Activated naive CD4-positive, alpha-beta T cell treated with Interleukin-2 at 50 U/mL for 16 hours (primary cell): ENCODE measurements at regions not wholly inside any gene's neighbourhood (a gene's known extent, or its start where the extent isn't known, plus 50 kb on each side); places are given as distances from the start of the nearest gene placed in this dataset.

Experiments used
- DNase-seq: peaks from one replicate; pipeline ENCODE4 v3.0.0-alpha.2; 2020

DNA sequence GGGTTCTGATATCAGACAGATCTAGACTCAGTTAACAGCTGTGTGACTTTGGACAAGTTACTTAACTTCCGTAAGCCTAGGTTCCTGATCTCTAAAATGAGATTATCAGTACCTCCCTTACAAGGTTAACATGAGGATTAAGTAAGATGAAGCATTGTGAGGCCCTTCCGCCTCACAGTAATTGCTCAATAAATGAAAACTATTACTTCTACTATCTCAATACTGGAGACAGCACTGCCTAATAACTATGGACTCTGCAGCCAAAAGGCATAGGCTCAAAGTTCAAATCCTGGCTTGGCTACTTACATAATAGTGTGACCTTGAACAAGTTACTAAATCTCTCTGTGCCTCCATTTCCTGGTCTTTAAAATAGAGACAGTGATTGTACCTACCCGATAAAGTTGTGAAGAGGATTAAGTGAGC, 82.0 kb upstream of the ATP11B start:
- DNase-seq = no peak

DNA sequence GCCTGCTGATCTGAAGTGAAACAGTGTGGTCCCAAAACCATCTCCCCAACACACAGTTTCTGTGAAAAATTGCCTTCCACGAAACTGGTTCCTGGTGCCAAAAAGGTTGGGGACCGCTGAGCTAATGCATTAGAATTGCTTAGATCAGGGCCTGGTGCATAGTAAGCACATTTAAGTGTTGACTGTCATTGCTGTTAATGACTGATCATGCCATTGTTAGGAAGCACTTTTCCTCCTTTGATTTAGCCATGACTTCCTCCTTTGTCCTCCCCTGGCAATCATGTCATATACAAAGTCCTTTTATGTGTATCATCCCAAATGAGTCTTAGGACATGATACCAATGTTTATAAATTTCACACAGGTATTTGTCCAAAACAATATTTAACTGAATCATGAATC, 81.5 kb upstream of the ATP11B start:
- DNase-seq = no peak

DNA sequence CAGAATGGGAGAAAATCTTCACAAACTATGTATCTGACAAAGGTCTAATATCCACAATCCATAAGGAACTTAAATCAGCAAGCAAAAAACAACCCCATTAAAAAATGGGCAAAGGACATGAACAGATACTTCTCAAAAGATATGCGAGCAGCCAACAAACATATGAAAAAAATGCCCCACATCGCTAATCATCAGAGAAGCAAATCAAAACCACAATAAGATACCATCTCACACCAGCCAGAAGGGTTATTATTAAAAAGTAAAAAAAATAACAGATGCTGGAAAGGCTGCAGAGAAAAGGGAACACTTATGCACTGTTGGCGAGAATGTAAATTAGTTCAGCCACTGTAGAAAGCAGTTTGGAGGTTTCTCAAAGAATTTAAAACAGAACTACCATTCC, 80.2 kb upstream of the ATP11B start:
- no peak for DNase-seq

DNA sequence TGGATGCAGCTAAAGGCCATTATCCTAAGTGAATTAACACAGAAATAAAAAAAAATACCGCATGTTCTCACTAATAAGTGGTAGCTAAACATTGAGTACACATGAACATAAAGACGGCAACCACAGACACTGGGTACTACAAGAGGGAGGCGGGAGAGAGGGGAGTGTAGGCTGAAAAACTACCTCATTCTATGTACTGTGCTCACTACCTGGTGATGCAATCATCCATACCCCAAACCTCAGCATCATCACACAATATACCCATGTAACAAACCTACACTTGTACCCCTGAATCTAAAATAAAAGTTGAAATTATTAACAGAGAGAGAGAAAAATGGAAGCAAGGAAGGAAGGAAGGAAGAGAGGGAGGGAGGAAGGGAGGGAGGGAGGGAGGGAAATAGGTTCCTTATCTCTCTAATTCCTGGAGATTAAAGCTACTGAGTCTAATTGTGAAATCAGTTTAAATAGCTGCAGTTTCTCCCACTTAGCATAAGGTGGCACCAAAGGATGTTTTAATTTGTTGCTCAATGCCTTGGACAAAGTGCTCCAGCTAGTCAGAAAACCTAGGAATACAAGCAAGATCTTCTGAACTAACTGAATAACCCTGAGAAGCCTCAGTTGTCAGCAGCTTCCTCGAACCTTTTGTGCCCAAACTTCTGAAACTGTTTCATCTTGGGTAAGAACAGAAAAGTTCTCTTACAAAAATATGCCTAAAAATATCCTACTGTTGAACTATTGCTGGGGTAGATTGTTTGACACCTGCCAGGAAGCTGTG, 79.4 kb upstream of the ATP11B start:
- DNase-seq = no peak

DNA sequence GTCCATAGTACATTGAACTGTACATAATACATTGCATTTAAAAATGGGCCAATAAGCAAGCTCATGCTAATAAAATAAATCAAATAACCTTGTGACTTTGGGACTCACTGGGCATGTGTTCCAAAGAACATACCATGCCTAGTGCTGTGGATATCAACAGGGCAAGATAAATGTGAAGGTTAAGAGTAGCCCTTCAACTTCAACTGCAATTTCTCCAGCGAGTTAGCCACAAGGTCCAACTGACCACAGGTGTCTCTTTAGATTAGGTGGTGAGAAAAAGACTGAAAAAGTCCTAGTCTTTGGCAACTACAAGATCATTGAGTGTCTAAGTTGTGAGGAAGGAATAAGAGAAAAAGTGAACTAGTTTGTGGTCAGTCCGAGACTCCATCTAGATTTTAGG, 78.3 kb upstream of the ATP11B start:
- DNase-seq = no peak

DNA sequence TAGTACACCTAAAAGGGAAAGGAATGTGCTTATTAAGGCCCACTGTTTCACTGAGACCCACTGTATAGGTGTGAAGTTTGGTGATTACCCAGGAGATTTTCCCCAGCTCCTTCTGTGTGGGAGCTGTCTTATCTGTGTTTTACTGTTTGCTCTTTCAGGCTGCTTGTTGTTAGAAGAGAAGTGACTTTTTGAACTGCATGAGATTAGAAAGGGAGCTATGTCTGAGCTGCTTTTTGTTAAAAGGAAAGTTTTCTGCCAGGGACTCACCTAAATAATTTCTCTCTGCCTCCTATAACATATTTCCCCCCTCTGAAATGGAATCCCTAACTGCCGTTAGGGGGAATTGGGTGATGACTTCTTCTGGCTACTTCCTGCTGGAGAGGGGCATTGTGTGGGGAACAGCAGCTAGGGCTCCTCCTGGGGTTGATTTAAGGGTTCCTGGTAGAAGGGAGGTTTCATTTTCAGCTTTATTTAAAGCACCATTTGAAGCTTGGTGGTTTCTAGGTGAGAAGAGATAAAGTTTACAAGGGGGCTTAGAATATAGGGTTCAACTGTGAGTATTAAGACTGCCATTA, 77.1 kb upstream of the ATP11B start:
- DNase-seq = no peak

DNA sequence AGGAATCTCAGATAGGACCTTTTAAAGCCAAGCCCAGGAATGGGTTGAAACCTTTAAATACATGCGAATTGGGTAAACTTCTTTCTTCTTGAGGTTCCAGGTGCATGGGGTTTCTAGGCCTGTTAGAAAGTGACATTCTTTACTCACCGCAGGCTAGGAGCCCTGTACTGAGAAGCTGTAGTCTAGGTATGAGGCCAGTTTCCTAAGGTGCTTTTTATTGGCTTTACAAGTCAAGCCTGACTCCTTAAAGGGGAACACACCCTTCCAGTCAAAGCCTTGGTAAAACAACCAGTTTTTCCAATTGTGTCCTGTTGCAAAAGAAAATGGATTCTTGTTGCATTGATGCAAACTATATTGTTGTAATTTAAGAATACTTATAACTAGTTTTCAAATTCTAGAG, 76.1 kb upstream of the ATP11B start:
- DNase-seq = no peak

DNA sequence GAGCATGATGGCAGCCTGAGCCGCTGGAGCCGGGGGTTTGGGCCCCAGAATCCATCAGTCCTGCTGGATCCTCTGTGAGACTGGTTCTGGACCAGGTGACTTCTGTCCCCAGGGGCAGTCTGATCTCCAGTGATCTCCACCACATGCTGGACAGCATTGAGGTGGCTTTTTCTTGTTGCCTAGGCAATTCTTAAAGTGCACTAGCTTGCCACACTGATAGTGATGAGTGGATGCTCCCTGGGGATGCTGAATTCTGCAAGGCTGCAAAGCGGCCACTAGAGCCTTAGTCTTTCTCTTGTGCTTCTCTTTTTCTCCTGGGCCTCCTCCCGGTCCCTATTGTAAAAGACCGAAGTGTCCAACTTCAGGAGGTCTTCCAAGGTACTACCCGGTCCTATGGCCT, 70.4 kb upstream of the ATP11B start:
- DNase-seq = no peak

DNA sequence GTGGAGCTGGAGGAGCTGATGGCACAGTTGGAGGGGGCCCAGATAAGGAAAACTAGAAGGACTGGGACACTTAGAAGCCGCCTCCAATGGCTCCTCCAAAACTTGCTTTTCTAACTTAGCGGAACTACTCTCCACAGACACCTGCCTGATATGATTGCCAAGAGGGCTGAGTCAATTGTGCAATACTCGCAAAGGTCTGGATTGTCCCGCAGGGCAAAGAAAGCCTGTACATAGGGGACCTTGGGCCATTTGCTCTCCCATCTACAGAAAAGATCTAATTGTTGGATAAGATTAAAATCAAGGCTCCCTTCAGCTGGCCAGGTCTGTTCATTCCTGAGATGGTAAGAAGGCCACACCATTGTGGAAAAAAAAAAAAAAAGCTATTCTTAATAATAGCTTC, 69.7 kb upstream of the ATP11B start:
- DNase-seq = no peak

DNA sequence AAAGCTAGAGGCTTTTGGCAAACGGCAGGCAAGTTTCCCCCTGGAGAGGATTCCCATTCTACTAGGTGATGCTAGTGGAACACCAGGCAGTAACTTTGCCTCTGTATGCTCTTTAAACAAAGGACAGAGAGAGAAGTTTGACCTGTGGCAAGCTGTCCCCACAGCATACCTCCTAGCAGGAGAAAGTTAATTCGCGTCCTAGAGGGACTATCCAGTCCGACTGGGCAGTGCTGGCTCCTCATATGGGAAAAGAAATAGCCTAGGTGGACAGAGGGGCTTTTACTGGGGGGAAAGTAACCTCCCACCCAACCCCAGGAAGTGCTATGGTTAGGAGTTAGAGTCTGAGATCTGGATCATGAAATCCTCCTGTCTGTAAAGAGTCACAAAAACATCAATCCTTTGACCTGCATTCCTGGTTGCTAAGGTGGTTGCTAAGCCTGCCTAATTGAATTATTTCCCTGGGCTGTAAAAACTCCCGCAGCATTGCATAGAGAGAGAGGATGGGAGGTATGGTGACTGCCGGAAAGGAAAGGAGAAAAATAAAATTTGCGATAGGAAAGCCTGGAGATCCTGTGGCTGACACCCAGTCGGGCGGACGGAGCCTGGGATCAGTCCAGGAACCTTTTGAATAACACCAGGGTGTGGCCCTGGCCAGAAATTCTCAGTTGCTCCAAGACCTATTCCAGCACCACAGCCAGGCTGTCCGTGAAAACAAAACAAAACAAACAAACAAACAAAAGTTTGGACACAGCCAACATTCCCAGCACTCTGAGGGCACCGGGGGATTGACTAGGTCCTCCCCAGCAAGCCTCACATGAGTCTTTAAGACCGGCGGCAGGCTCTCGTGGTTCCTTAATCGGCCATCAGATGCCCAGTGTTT, 67.7 kb upstream of the ATP11B start:
- DNase-seq = no peak

DNA sequence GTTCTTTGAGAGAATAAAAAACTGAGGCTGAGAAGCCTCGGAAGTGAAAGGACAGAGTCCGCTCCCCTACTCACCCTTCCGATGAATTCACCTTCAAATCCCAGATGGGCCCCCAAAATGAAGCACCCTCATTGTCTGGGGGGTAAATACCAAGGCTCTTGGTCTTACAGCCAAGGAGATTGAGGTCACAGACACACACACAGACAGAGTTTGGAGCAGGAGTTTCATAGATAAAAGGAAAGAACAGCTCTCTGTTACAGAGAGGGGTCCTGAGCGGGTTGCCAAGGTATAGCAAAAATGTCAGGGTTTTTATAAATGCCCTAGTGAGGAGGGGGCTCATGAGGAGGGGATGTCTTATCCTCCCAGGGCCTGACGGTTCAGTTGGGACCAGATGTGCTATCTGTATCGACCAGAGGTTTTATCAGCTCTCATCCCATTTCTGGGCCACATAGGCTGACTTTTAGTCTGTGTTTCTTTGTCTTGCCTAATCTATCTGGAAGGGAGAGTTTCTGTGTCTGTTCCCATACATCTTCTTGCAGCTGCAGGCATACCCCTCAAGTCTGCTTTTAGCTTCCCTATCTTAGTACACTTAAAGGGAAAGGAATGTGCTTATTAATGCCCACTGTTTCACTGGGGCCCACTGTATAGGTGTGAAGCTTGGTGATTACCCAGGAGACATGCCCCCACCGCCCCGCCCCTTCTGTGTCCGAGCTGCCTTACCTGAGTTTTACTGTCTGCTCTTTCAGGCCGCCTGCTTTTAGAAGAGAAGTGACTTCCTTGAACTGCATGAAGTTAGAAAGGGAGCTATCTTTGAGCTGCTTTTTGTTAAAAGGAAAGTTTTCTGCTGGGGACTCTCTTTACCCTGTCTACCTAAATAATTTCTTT, 66.8 kb upstream of the ATP11B start:
- DNase-seq = no peak

DNA sequence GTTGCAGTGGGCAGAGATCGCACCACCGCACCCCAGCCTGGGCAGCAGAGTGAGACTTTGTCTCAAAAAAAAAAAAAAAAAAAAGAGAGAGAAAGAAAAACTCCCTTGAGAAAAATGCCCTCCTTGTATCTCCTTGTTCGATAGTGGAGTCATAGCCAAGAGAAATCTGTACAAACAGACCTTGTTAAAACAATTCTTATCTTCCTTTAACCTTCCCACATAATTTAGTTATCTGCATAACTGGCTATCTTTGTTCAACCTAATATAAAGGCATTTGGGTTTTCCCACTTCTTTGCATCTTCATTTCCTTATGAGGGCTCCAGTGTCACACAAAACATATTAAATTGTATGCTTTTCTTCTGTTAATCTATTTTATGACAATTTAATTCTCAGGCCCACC, 65.1 kb upstream of the ATP11B start:
- no peak for DNase-seq

DNA sequence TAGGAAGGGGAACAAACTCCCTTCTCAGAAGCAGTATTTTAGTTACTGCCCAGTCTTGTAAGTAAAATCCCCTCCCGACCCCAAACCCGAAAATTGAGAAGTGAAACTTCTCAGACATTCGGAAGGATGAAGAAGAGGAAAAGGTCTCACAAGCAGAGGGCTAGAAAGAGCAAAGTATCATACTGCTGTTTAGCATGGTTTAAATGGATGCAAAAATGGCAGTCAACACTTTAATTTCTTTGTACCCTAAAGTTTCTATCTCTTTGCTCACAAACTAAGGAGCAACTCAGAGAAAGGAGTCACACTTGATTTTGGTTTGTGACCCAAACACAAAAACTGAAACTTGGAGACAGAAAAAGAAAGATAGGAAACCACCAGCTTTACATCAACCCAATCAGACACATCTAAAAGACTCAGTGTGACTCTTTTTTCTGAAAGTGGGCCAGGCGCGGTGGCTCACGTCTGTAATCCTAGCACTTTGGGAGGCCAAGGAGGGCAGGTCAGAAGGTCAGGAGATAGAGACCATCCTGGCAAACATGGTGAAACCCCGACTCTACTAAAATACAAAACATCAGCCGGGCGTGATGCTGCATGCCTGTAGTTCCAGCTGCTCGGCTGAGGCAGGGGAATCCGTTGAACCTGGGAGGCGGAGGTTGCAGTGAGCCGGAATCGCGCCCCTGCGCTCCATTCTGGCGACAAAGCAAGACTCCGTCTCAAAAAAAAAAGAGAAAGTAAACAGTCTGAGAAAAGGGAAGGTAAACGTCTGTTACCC, 63.2 kb upstream of the ATP11B start:
- no peak for DNase-seq

DNA sequence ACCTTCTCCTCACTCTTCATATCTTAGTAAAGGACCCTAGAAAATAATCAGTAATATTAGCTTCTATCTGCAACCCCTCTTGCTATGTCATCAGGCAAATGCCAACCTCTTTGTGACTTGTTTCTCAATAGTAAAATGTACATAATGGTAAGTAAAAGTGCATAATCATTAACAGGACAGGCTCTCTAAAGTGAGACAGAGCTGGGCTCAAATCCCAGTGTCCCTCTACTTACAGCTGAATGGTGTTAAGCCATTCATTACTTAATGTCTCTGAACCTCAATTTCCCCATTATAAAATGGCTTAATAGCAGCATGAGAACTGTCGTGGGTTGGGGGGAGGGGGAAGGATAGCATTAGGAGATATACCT, 62.6 kb upstream of the ATP11B start:
- DNase-seq = no peak

DNA sequence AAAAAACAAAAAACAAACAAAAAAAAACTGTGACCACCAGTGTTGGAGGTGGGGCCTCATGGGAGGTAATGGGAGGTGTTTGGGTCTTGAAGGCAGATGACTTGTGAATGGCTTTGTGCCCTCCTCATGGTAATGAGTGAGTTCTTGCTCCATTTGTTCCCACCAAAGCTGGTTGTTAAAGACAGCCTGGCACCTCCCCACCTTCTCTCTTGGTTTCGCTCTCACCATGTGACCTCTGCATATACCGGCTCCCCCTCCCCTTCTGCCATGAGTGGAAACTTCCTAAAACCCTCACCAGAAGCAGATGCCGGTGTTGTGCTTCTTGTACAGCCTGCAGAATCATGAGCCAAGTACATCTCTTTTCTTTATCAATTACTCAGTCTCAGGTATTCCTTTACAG, 61.5 kb upstream of the ATP11B start:
- DNase-seq = no peak

DNA sequence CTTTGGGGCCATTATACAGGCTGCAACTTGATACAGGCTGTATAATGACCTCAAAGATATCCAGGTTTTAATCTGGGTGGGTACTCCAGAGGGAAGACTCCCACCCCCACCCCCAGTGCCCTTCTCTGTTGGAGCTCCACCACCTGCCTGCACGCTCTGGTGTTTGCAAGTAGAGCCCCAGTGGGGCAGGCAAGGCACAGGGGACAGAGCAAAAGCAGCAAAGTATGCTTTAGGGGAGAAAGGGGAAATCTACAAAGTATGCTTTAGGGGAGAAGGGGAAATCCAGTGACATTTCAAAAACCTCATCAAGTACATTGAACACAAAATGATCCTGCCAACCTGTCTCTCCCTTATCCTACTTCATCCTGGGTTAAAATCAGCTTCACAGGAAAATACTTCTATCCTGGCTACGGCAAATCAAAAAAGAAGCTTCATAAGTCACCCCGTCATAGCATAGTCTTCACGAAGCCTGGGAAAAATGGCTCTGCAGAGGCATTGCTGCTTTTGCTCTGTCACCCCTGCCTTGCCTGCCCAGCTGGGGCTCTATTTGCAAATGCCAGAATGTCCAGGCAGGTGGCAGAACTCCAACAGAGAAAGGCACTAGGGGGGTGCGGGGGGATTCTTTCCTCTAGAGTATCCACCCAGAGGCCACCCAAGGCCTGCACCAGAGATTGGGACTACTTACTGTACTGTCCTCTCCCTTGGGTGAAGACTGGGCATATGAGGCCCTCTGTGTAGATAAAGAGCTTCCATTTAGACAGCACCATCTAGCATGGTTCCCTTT, 60.9 kb upstream of the ATP11B start:
- DNase-seq = no peak

DNA sequence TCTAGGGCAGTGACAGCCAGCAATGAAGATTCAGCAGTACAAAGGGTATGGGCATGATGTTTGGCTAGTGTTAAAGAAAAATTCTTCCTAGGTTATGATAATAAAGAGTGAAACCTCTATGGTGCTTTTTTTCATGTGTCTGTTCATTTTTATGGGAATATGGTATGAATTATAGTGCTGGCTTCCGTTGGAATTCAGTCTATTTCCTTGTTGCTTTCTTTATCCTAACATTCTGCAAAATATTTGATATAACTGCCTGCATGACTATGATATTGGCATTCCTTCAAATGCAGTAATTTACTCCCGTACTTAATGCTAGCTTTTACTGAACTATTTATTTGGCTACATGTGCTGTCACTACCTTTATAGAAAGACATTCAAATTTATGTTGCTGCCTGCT, 57.6 kb upstream of the ATP11B start:
- no peak for DNase-seq

DNA sequence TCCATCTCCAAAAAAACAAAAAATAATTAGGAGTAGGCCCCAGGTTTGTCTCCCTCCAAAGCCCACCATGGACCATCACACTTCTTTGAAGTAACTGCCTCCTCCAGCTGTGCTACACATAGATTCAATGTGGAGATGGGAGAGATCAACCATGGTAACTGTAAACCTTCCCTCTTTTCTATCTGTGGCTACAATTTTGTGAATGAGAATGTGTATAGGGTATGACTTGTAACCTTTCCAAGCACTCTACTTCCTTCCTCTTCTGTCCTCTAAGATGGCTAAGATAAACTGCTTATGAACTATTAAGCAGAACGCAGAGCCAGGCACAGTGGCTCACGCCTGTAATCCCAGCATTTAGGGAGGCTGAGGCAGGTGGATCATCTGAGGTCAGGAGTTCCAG, 55.5 kb upstream of the ATP11B start:
- DNase-seq = no peak

DNA sequence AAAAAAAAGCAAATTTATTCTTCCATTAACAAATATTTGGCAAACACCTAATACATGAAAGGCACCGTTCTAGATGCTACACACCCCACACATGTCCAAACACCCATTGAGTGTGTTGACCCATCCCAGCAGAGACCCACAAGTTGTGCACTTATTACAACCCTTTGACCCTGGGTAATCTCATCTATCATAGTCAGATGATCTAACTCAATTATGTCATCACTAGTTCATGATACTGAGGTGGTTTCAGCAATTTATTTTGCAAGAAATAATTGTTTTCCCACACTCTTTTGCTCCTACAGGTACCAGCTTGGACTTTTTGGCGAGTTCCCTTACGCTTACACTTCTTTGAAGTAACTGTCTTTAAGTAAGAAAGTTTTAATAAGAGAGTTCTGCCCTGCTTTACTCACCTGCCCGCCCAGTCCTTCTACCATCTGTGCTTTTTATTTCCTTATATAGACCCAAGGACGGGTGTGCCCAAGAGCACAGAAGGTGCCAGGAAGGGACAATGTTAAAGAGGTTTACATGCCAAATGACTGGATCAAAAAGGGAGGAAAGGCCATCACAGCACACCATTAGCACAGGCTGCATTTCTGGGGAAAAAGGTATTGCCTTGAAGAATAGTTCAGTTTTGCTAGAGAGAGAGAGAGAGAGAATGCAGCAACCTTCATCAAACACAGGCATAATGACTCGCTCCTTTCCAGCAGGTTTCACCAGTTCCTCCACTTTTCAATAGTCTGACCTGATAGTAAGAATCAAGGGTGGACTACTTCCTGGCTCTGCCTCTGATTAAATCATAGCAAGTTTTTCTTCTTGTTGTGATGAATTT, 54.5 kb upstream of the ATP11B start:
- DNase-seq = no peak

DNA sequence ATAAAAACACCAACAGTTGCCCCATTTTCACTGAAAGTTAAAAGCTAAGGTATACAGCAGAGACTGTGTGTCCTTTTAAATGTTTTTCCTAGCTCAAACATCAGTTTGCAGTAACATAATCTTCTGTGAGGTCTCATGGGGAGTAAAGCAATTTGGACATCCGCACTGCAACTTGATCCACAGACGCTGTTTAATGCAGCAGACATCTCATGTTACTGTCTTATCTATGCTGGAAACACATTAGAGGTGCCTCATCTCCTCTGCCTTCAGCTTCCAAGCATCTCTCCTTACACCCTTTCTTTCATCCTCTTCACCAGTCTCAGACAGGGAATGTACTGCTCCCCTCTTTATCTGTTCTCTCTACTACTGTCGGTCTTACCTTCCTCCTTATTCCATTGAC, 53.7 kb upstream of the ATP11B start:
- DNase-seq = no peak

DNA sequence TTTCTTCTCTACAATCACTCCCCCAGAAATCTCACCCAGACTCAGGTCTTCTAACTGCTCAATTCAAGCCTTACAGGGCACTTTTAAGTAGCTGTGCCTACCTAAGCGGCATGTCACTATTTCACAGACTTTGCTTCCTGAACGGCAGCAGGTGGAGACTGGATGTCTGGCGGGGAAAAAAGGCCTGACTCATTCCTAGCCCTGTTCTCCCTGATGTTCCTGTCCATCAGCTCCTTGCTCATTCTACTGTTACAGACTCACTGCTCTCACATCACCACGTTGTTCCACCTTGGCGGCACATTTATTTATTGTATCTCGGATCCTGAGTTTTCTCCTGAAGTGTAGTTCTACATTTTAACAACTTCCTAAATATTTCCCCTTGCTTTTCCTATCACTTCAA, 52.6 kb upstream of the ATP11B start:
- DNase-seq = no peak
